Stomach (tissue), 8 donors: ENCODE measurements at regions not wholly inside any gene's neighbourhood (a gene's known extent, or its start where the extent isn't known, plus 50 kb on each side); places are given as distances from the start of the nearest gene placed in this dataset.
A peak's percentile ranks its signal among the peaks of the same experiment; 100 is the strongest.

Experiments
- DNase-seq, 2 donors: peaks; one replicate each; pipeline versions ENCODE4 v3.0.0 to v3.0.0-alpha.2; 2013 to 2019
- H3K27ac ChIP-seq, 5 donors: fragments of 200-600 bp in 4 of 5; sonication (generic) in 4 of 5; one replicate each; pipeline ENCODE4 v1.5.1; 2013 to 2019; ENCODE audit warnings: mild to moderate bottlenecking in 1 of 5, moderate library complexity in 1 of 5
- H3K27me3 ChIP-seq, 3 donors: fragments of 200-600 bp; sonication (generic); one replicate each; pipeline ENCODE4 v1.5.1; 2017 to 2019; ENCODE audit warnings: mixed run types in 1 of 3
- H3K36me3 ChIP-seq, 4 donors: fragments of 200-600 bp; sonication (generic); 1 replicate in 3 of 4; 2 replicates in 1 of 4; pipeline ENCODE4 v1.5.1; 2016 to 2019
- H3K4me1 ChIP-seq, 4 donors: fragments of 200-600 bp; sonication (generic); one replicate each; pipeline ENCODE4 v1.5.1; 2016 to 2019
- H3K4me3 ChIP-seq, 4 donors: fragments of 200-600 bp; sonication (generic) in 3 of 4; one replicate each; pipeline ENCODE4 v1.5.1; 2016 to 2019; ENCODE audit warnings: mild to moderate bottlenecking in 1 of 4
- H3K9me3 ChIP-seq, 4 donors: fragments of 200-600 bp; sonication (generic); one replicate each; pipeline ENCODE4 v1.5.1; 2016 to 2019
- EP300 ChIP-seq: sonication (generic); formaldehyde crosslinking; IDR thresholded peaks from one replicate; pipeline ENCODE4 v1.6.1; 2017; ENCODE audit warnings: antibody characterized with exemption
- POLR2A ChIP-seq, 4 donors: fragments of 450-650 bp; IDR thresholded peaks; one replicate each; pipeline ENCODE4 v1.6.1; 2016; ENCODE audit warnings: antibody characterized with exemption in 4 of 4, control low read depth in 2 of 4, mild to moderate bottlenecking in 1 of 4, moderate library complexity in 1 of 4
- POLR2AphosphoS5 ChIP-seq, 3 donors: sonication (generic); formaldehyde crosslinking; IDR thresholded peaks; one replicate each; pipeline ENCODE4 v1.6.1; 2016; ENCODE audit warnings: antibody characterized with exemption in 3 of 3
- WGBS, 5 donors: extraction: QIAGEN DNeasy Blood & Tissue Kit in 3 of 5; methylation state at CpG; one replicate each; pipeline versions ENCODE4 v1.1.5 to v1.1.7; 2013 to 2018; 5-methylcytosine and 5-hydroxymethylcytosine counted together
- intact Hi-C: fragments of 100-400 bp; cut with DNase I; formaldehyde crosslinking; loops from one replicate; pipeline ENCODE4 v1.15.1; 2023; ENCODE audit warnings: low total_unique reads
- TF ChIP-seq, protein P1 (sequence below), 7 experiments: fragments of 450-650 bp in 4 of 7; fragments of 200-600 bp in 3 of 7; sonication (generic) in 3 of 7; IDR thresholded peaks; one replicate each; pipeline ENCODE4 v1.5.1; 2016 to 2019; ENCODE audit warnings: antibody characterized with exemption in 7 of 7, control low read depth in 2 of 7, mild to moderate bottlenecking in 1 of 7
- donor health status: healthy with polysubstance abuse.
- donor health status: Bipolar disorder and iron deficiency.
- donor health status: healthy.

DNA sequence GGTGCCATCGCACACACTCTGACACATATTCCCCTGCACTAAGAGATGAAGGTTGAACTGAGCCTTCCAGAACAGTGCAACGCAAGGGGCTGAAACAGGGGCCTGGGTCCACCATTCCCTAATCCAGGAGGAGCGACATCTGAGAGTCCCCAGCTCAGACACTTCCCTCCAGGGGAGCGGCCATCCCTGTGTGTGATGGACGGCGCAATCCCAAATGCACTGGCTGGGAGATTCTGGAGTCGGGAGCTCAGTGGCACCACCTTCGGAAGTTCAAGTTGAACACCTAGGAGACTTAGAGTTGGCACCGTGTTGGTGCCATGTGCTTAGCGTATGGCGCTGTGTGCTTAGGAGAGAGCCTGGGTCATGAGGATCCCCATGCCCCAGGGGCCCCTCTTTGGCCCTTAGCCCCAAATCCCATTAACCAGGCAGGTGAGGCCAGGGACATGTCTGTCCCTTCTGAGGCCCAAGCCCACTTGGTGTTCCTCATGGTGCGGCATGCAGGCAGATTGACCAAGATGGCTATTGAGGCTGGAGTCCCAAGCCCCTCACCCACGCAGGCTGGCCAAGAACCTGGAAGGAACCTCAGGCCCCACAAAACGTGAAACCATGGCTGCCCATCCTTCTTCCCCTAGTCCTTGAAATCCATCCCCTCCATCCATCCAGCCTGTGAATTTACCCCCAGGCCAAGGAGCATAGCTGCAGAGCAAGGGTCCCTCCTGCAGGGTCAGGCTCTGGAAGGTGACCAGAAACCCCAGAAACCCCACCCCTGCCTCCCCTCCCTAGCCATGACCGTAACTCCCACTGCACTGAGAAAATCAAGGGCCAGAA lies 114.1 kb upstream of the OTOS start:
- Histone ChIP-seq H3K4me3 (no peak overlapping the region), H3K9me3 (no peaks in the 10 kb centered on the region), H3K27me3 (no peaks in the 10 kb centered on the region), H3K27ac (no peak overlapping the region), H3K4me1 (peaks cover 15 to 28% (median 25%) of the 10 kb centered on the region in 4 donors), H3K36me3 (no peaks in the 10 kb centered on the region)
- peak in 1 of 2 donors; percentile 20 for DNase-seq
- intact Hi-C loops: no loop called here
- WGBS, 5 donors: 82 to 96% (median 90%) methylated on average over 14 to 15 of the region's 15 CpGs
- no peak for TF ChIP-seq EP300
- TF ChIP-seq, protein P1, sequence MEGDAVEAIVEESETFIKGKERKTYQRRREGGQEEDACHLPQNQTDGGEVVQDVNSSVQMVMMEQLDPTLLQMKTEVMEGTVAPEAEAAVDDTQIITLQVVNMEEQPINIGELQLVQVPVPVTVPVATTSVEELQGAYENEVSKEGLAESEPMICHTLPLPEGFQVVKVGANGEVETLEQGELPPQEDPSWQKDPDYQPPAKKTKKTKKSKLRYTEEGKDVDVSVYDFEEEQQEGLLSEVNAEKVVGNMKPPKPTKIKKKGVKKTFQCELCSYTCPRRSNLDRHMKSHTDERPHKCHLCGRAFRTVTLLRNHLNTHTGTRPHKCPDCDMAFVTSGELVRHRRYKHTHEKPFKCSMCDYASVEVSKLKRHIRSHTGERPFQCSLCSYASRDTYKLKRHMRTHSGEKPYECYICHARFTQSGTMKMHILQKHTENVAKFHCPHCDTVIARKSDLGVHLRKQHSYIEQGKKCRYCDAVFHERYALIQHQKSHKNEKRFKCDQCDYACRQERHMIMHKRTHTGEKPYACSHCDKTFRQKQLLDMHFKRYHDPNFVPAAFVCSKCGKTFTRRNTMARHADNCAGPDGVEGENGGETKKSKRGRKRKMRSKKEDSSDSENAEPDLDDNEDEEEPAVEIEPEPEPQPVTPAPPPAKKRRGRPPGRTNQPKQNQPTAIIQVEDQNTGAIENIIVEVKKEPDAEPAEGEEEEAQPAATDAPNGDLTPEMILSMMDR (IDR thresholded peaks at IDR 0.05): no peak
- no peak for TF ChIP-seq POLR2AphosphoS5 (IDR thresholded peaks at IDR 0.05)
- TF ChIP-seq POLR2A (IDR thresholded peaks at IDR 0.05): no peak

GRCh38 chr2:240255165-240255491 lies 114.7 kb upstream of the OTOS start:
- Histone ChIP-seq H3K4me3 (no peak overlapping the region), H3K27me3 (no peaks in the 10 kb centered on the region), H3K9me3 (no peaks in the 10 kb centered on the region), H3K27ac (no peak overlapping the region), H3K36me3 (no peaks in the 10 kb centered on the region), H3K4me1 (peaks cover 13 to 32% (median 23%) of the 10 kb centered on the region in 4 donors)
- 83 to 88% (median 86%) methylated on average over 8 of the region's 8 CpGs for WGBS, 5 donors
- TF ChIP-seq POLR2AphosphoS5 (IDR thresholded peaks at IDR 0.05): no peak
- no peak for TF ChIP-seq EP300
- TF ChIP-seq, protein P1 (IDR thresholded peaks at IDR 0.05): no peak
- no peak for TF ChIP-seq POLR2A (IDR thresholded peaks at IDR 0.05)
- intact Hi-C loops: no loop called here
- peak in 1 of 2 donors; percentile 23 for DNase-seq

DNA sequence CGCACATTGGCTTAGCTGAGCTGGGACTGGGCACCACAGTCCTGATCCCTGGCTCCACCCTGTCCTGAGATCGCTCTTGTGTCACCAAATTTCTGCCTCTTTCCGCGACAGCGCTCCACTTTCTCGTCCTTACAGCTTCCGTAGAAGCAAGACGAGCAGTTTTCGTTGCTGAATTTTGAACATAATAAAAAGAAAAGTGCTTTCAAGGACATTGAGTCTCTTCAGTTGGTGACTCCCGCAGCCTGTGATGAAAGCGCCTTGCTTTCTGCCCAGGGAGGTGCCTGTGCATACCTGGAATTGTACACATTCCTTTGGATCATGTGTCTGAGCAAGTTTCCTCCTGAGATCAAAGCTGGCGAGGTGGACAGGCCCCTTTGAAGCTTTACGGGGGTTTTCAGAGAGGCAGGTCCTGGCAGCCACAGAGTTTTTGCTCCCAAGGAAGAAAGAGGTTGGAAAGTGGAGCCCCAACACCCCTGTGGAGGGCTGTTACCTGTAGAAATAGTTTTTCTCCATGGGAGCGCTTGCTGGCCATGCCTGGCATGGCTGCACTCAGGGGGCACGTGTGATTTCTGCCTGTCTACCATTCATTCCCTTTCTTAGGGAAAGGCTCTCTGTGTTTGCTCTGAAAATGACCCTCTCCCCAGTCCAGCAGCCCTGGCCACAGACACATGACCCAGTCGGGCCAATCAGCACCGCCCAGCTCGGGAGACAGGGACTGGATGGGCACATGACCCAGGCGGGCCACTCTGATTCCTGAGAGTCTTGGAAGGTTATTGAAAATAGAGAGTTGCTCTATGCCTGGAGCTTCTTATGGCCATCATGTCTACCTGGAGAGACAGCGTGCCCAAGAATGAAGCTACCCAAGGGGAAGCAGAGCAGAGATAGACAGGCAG lies 115.6 kb upstream of the OTOS start:
- no peaks in the 10 kb centered on the region for H3K9me3 ChIP-seq
- peak overlapping the region in 1 of 4 donors; percentile 7 for H3K4me3 ChIP-seq
- WGBS, 5 donors: 58 to 74% (median 59%) methylated on average over 20 of the region's 20 CpGs
- peak overlapping the region in 1 of 5 donors; percentile 29 for H3K27ac ChIP-seq
- intact Hi-C loops: no loop called here
- no peaks in the 10 kb centered on the region for H3K36me3 ChIP-seq
- H3K4me1 ChIP-seq: peaks cover 4 to 25% (median 14%) of the 10 kb centered on the region in 4 donors
- TF ChIP-seq POLR2AphosphoS5 (IDR thresholded peaks at IDR 0.05): no peak
- no peak for TF ChIP-seq POLR2A (IDR thresholded peaks at IDR 0.05)
- TF ChIP-seq EP300: no peak
- TF ChIP-seq, protein P1 (IDR thresholded peaks at IDR 0.05): no peak
- no peaks in the 10 kb centered on the region for H3K27me3 ChIP-seq
- DNase-seq: peak; percentile 23 to 68
